Fibroblast of lung (primary cell): ENCODE measurements at regions not wholly inside any gene's neighbourhood (a gene's known extent, or its start where the extent isn't known, plus 50 kb on each side); places are given as distances from the start of the nearest gene placed in this dataset.

Experiments
- DNase-seq, 2 donors: peaks; one replicate each; pipeline versions ENCODE4 v3.0.0 to v3.0.0-alpha.2; 2010; ENCODE audit warnings: low read depth in 2 of 2
- H2AFZ ChIP-seq: 2 replicates; pipeline ENCODE4 v1.5.1; 2012; ENCODE audit warnings: low read length, control low read depth, inconsistent platforms
- H3K27ac ChIP-seq: 2 replicates; pipeline ENCODE4 v1.5.1; 2011; ENCODE audit warnings: low read length, control low read depth; ENCODE audit not compliant: insufficient read depth
- H3K27me3 ChIP-seq: 2 replicates; pipeline ENCODE4 v1.5.1; 2011; ENCODE audit warnings: mild to moderate bottlenecking, low read length; ENCODE audit not compliant: control insufficient read depth, insufficient read depth
- H3K36me3 ChIP-seq: 2 replicates; pipeline ENCODE4 v1.5.1; 2011; ENCODE audit warnings: low read length; ENCODE audit not compliant: control insufficient read depth, insufficient read depth
- H3K4me1 ChIP-seq: 2 replicates; pipeline ENCODE4 v1.5.1; 2011; ENCODE audit warnings: low read length; ENCODE audit not compliant: control insufficient read depth, insufficient read depth; ENCODE audit errors: extremely low read depth
- H3K4me2 ChIP-seq: 2 replicates; pipeline ENCODE4 v1.5.1; 2011; ENCODE audit warnings: low read length, control low read depth; ENCODE audit not compliant: insufficient read depth; ENCODE audit errors: extremely low read depth
- H3K4me3 ChIP-seq, 4 experiments: fragments of 200-600 bp in 1 of 4; sonication (generic) in 1 of 4; replicated peaks in 1 of 4; 2 replicates each; pipeline ENCODE4 v1.5.1; 2011 to 2016; ENCODE audit warnings: low read length in 4 of 4, low read depth in 3 of 4, mild to moderate bottlenecking in 3 of 4, control low read depth in 2 of 4, inconsistent platforms in 1 of 4, mixed read lengths in 1 of 4; ENCODE audit not compliant: insufficient read depth in 1 of 4; ENCODE audit errors: control extremely low read depth in 1 of 4
- H3K79me2 ChIP-seq: 2 replicates; pipeline ENCODE4 v1.5.1; 2012; ENCODE audit warnings: mild to moderate bottlenecking, low read length, inconsistent platforms; ENCODE audit not compliant: control insufficient read depth, insufficient read depth
- H3K9ac ChIP-seq: 2 replicates; pipeline ENCODE4 v1.5.1; 2011; ENCODE audit warnings: mild to moderate bottlenecking, low read length, control low read depth; ENCODE audit not compliant: insufficient read depth
- H3K9me3 ChIP-seq: 2 replicates; pipeline ENCODE4 v1.5.1; 2012; ENCODE audit warnings: low read depth, low read length; ENCODE audit not compliant: control insufficient read depth, insufficient read depth
- H4K20me1 ChIP-seq: 2 replicates; pipeline ENCODE4 v1.5.1; 2011; ENCODE audit warnings: low read length; ENCODE audit not compliant: control insufficient read depth, insufficient read depth; ENCODE audit errors: extremely low read depth
- EZH2 ChIP-seq: IDR thresholded peaks from 2 replicates; pipeline ENCODE4 v1.5.1; 2012; ENCODE audit warnings: low read length, control low read depth, mild to moderate bottlenecking; ENCODE audit errors: missing control alignments
- TF ChIP-seq, protein P1 (sequence below), 2 donors: IDR thresholded peaks in 1 of 2; conservative IDR thresholded peaks in 1 of 2; 1 replicate in 1 of 2; 2 replicates in 1 of 2; pipeline ENCODE4 v1.5.1; 2011 to 2012; ENCODE audit warnings: low read length in 2 of 2, control low read depth in 1 of 2, inconsistent platforms in 1 of 2, low read depth in 1 of 2, mild to moderate bottlenecking in 1 of 2

DNA sequence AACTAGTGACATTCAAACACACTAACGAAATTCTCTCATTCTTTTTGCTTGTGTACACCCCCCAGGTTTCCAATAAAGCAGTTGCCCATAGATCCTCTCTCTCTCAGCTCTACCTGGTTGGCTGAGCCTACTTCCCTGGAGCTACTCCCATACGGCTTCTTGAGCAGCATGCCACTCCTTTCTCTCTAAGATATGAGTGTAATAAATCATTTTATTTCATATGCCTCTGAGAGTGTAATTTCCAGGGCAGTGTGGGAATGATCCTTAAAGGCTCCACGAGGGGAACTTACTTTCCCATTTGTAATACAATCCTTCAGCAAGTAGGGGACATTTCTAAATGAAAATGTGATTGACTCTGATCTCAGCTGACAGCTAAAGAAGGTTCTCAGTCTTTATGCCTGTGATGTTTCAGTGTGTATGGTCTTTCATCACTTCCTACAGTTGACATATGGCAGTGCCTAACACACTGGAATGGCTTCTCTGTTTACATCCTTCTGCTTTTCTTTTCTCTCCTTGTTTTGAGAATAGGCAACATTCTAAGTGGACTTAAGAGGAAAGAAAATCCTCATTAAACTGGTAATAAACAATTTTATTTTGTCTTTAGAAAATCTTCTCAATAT is 1194.3 kb upstream of the CDH8 start:
- Histone ChIP-seq H2AFZ (no peak overlapping the region), H3K27me3 (no peaks in the 10 kb centered on the region), H3K27ac (no peak overlapping the region), H3K9ac (no peak overlapping the region), H3K9me3 (no peaks in the 10 kb centered on the region), H3K36me3 (no peaks in the 10 kb centered on the region), H3K4me1 (no peaks in the 10 kb centered on the region), H3K79me2 (no peaks in the 10 kb centered on the region), H3K4me3 (no peak overlapping the region), H4K20me1 (no peaks in the 10 kb centered on the region), H3K4me2 (no peak overlapping the region)
- no peak for TF ChIP-seq EZH2
- TF ChIP-seq, protein P1, sequence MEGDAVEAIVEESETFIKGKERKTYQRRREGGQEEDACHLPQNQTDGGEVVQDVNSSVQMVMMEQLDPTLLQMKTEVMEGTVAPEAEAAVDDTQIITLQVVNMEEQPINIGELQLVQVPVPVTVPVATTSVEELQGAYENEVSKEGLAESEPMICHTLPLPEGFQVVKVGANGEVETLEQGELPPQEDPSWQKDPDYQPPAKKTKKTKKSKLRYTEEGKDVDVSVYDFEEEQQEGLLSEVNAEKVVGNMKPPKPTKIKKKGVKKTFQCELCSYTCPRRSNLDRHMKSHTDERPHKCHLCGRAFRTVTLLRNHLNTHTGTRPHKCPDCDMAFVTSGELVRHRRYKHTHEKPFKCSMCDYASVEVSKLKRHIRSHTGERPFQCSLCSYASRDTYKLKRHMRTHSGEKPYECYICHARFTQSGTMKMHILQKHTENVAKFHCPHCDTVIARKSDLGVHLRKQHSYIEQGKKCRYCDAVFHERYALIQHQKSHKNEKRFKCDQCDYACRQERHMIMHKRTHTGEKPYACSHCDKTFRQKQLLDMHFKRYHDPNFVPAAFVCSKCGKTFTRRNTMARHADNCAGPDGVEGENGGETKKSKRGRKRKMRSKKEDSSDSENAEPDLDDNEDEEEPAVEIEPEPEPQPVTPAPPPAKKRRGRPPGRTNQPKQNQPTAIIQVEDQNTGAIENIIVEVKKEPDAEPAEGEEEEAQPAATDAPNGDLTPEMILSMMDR (conservative IDR thresholded peaks at IDR 0.05 in 1 of 2, IDR thresholded peaks at IDR 0.05 in 1 of 2; ENCODE audit: low read depth in 1 of 2, low read length in 2 of 2) = no peak
- DNase-seq = no peak

DNA sequence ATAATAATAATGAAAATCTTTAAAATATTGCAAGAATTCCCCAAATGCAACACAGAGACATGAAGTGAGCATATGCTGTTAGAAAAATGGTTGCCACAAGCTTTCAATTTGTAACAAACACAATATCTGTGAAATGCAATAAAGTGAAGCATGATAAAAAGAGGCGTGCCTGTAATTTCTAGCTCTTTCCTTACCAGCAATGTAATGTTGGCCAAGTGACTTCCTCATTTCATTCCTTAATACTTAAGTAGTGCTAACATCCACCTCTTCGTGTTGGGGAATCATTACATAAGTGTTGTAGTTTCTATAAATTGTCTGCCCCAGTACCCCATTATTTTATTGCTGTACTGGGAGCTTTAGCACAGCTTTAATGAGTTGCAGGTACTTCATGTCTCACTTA is 1192.0 kb upstream of the CDH8 start:
- no peaks in the 10 kb centered on the region for H3K27me3 ChIP-seq

DNA sequence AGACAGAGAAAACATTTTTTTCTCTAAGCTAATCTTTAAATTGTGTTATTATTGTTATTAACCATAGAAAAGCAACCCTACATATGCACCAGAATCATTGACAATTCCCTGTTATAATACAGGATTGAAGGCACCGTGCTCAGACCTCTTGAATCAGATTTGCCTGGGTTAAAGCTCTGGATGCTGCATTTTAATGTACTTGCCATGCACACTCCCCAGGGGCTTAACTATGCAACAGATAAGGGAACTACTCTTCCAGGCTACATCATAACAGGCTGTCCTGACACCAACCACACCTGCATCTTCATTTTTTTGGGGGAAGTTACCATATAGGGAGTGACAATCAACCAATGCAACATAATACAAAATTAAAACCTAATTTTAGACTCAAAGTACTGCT is 1187.6 kb upstream of the CDH8 start:
- no peaks in the 10 kb centered on the region for H3K36me3 ChIP-seq
- H3K27me3 ChIP-seq = no peaks in the 10 kb centered on the region
- no peak overlapping the region for H3K27ac ChIP-seq
- H3K4me3 ChIP-seq = no peak overlapping the region
- H3K9me3 ChIP-seq = no peaks in the 10 kb centered on the region
- TF ChIP-seq, protein P1 (conservative IDR thresholded peaks at IDR 0.05 in 1 of 2, IDR thresholded peaks at IDR 0.05 in 1 of 2; ENCODE audit: low read depth in 1 of 2, low read length in 2 of 2) = no peak
- no peak for TF ChIP-seq EZH2
- no peak overlapping the region for H2AFZ ChIP-seq
- DNase-seq = no peak
- no peaks in the 10 kb centered on the region for H4K20me1 ChIP-seq
- H3K79me2 ChIP-seq = no peaks in the 10 kb centered on the region
- no peak overlapping the region for H3K9ac ChIP-seq
- no peaks in the 10 kb centered on the region for H3K4me1 ChIP-seq
- H3K4me2 ChIP-seq = no peak overlapping the region

More for the DNA sequence above, 1192.0 kb upstream of the CDH8 start:
- Histone ChIP-seq H4K20me1 (no peaks in the 10 kb centered on the region), H3K4me3 (no peak overlapping the region), H3K27ac (no peak overlapping the region), H3K36me3 (no peaks in the 10 kb centered on the region), H3K4me2 (no peak overlapping the region), H3K4me1 (no peaks in the 10 kb centered on the region), H3K9ac (no peak overlapping the region), H2AFZ (no peak overlapping the region), H3K9me3 (no peaks in the 10 kb centered on the region), H3K79me2 (no peaks in the 10 kb centered on the region)
- no peak for TF ChIP-seq EZH2
- TF ChIP-seq, protein P1 (conservative IDR thresholded peaks at IDR 0.05 in 1 of 2, IDR thresholded peaks at IDR 0.05 in 1 of 2; ENCODE audit: low read depth in 1 of 2, low read length in 2 of 2) = no peak
- DNase-seq = no peak
